ENCODE measurements at regions not wholly inside any gene's neighbourhood (a gene's known extent, or its start where the extent isn't known, plus 50 kb on each side); places are given as distances from the start of the nearest gene placed in this dataset.
"Not testable (repeated sequence)": the region's sequence is repeated elsewhere in the genome, so short reads cannot be mapped to it uniquely, and the experiment has no call there.

- no peaks in the 10 kb centered on the region for H3K9me3 ChIP-seq (ENCODE audit: control insufficient read depth in 2 of 2, insufficient read depth in 1 of 2, low read length in 1 of 2)
- H3K36me3 ChIP-seq (ENCODE audit: control insufficient read depth in 2 of 2, insufficient read depth in 2 of 2, low read length in 1 of 2) = no peaks in the 10 kb centered on the region
- H3K4me3 ChIP-seq (ENCODE audit: low read length in 2 of 2) = no peak overlapping the region
- H3K27ac ChIP-seq (ENCODE audit: low read depth in 1 of 2, low read length in 1 of 2) = no peak overlapping the region
- 90% methylated on average over 3 of the region's 3 CpGs for WGBS
- no peaks in the 10 kb centered on the region for H3K4me1 ChIP-seq (ENCODE audit: control insufficient read depth in 2 of 2, insufficient read depth in 2 of 2, low read length in 2 of 2)
- no peaks in the 10 kb centered on the region for H3K27me3 ChIP-seq (ENCODE audit: control insufficient read depth in 2 of 2, insufficient read depth in 1 of 2, low read length in 1 of 2)
- DNase-seq (ENCODE audit: low read depth in 6 of 9, low spot score in 9 of 9) = no peak
Observed at GRCh38 chrY:8011515-8011914, 1100.0 kb upstream of the AMELY start.

- Histone ChIP-seq H3K4me3 (ENCODE audit: low read length in 2 of 2) (no peak overlapping the region), H3K27me3 (ENCODE audit: control insufficient read depth in 2 of 2, insufficient read depth in 1 of 2, low read length in 1 of 2) (no peaks in the 10 kb centered on the region), H3K4me1 (ENCODE audit: control insufficient read depth in 2 of 2, insufficient read depth in 2 of 2, low read length in 2 of 2) (no peaks in the 10 kb centered on the region), H3K9me3 (ENCODE audit: control insufficient read depth in 2 of 2, insufficient read depth in 1 of 2, low read length in 1 of 2) (no peaks in the 10 kb centered on the region), H3K27ac (ENCODE audit: low read depth in 1 of 2, low read length in 1 of 2) (no peak overlapping the region), H3K36me3 (ENCODE audit: control insufficient read depth in 2 of 2, insufficient read depth in 2 of 2, low read length in 1 of 2) (no peaks in the 10 kb centered on the region)
- 86% methylated on average over 3 of the region's 3 CpGs for WGBS
- no peak for DNase-seq (ENCODE audit: low read depth in 6 of 9, low spot score in 9 of 9)
Observed at GRCh38 chrY:8004196-8004595, 1092.6 kb upstream of the AMELY start.

GRCh38 chrY:7996726-7997125, 1085.2 kb upstream of the AMELY start:
- Histone ChIP-seq H3K4me3 (ENCODE audit: low read length in 2 of 2) (no peak overlapping the region), H3K36me3 (ENCODE audit: control insufficient read depth in 2 of 2, insufficient read depth in 2 of 2, low read length in 1 of 2) (no peaks in the 10 kb centered on the region), H3K4me1 (ENCODE audit: control insufficient read depth in 2 of 2, insufficient read depth in 2 of 2, low read length in 2 of 2) (no peaks in the 10 kb centered on the region), H3K27ac (ENCODE audit: low read depth in 1 of 2, low read length in 1 of 2) (no peak overlapping the region), H3K27me3 (ENCODE audit: control insufficient read depth in 2 of 2, insufficient read depth in 1 of 2, low read length in 1 of 2) (no peaks in the 10 kb centered on the region), H3K9me3 (ENCODE audit: control insufficient read depth in 2 of 2, insufficient read depth in 1 of 2, low read length in 1 of 2) (no peaks in the 10 kb centered on the region)
- DNase-seq (ENCODE audit: low read depth in 6 of 9, low spot score in 9 of 9) = no peak
- 42% methylated on average over 2 of the region's 2 CpGs for WGBS

- DNase-seq (ENCODE audit: low read depth in 6 of 9, low spot score in 9 of 9); H3K27me3 ChIP-seq (ENCODE audit: control insufficient read depth in 2 of 2, insufficient read depth in 1 of 2, low read length in 1 of 2); H3K9me3 ChIP-seq (ENCODE audit: control insufficient read depth in 2 of 2, insufficient read depth in 1 of 2, low read length in 1 of 2); H3K36me3 ChIP-seq (ENCODE audit: control insufficient read depth in 2 of 2, insufficient read depth in 2 of 2, low read length in 1 of 2); H3K4me1 ChIP-seq (ENCODE audit: control insufficient read depth in 2 of 2, insufficient read depth in 2 of 2, low read length in 2 of 2); H3K27ac ChIP-seq (ENCODE audit: low read depth in 1 of 2, low read length in 1 of 2); H3K4me3 ChIP-seq (ENCODE audit: low read length in 2 of 2): not testable (repeated sequence)
- WGBS = 93% methylated on average over 2 of the region's 2 CpGs
Observed at GRCh38 chrY:7994781-7995180, 1083.2 kb upstream of the AMELY start.

- no peaks in the 10 kb centered on the region for H3K9me3 ChIP-seq (ENCODE audit: control insufficient read depth in 2 of 2, insufficient read depth in 1 of 2, low read length in 1 of 2)
- WGBS = 76% methylated on average over 1 of the region's 1 CpG
- H3K4me3 ChIP-seq (ENCODE audit: low read length in 2 of 2) = no peak overlapping the region
- no peak for DNase-seq (ENCODE audit: low read depth in 6 of 9, low spot score in 9 of 9)
- H3K27ac ChIP-seq (ENCODE audit: low read depth in 1 of 2, low read length in 1 of 2) = no peak overlapping the region
- H3K27me3 ChIP-seq (ENCODE audit: control insufficient read depth in 2 of 2, insufficient read depth in 1 of 2, low read length in 1 of 2) = no peaks in the 10 kb centered on the region
- no peaks in the 10 kb centered on the region for H3K36me3 ChIP-seq (ENCODE audit: control insufficient read depth in 2 of 2, insufficient read depth in 2 of 2, low read length in 1 of 2)
- H3K4me1 ChIP-seq (ENCODE audit: control insufficient read depth in 2 of 2, insufficient read depth in 2 of 2, low read length in 2 of 2) = no peaks in the 10 kb centered on the region
Observed at GRCh38 chrY:7979770-7980169, 1068.2 kb upstream of the AMELY start.

DNA sequence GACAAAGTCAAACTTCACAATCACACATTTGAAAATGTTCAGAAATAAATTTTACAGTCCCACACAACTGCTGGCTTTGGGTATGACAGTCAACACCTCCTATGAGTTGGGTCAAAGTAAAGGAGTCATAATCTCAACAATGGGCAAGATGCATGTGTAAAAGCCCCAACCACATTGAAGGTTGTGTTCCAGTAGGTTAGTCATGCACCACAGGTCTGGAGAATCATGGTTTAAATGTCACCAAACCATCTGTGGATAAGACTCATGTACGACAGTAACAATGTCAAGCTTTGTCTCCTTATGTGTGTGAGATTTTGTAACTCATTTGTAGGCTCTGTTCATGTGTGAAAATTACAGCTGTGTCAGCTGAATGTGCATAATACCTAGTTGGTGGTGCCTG, 1065.7 kb upstream of the AMELY start:
- no peak overlapping the region for H3K27ac ChIP-seq (ENCODE audit: low read depth in 1 of 2, low read length in 1 of 2)
- WGBS = 62% methylated on average over 1 of the region's 1 CpG
- no peaks in the 10 kb centered on the region for H3K9me3 ChIP-seq (ENCODE audit: control insufficient read depth in 2 of 2, insufficient read depth in 1 of 2, low read length in 1 of 2)
- H3K36me3 ChIP-seq (ENCODE audit: control insufficient read depth in 2 of 2, insufficient read depth in 2 of 2, low read length in 1 of 2) = no peaks in the 10 kb centered on the region
- no peaks in the 10 kb centered on the region for H3K27me3 ChIP-seq (ENCODE audit: control insufficient read depth in 2 of 2, insufficient read depth in 1 of 2, low read length in 1 of 2)
- H3K4me1 ChIP-seq (ENCODE audit: control insufficient read depth in 2 of 2, insufficient read depth in 2 of 2, low read length in 2 of 2) = no peaks in the 10 kb centered on the region
- no peak for DNase-seq (ENCODE audit: low read depth in 6 of 9, low spot score in 9 of 9)
- no peak overlapping the region for H3K4me3 ChIP-seq (ENCODE audit: low read length in 2 of 2)

DNA sequence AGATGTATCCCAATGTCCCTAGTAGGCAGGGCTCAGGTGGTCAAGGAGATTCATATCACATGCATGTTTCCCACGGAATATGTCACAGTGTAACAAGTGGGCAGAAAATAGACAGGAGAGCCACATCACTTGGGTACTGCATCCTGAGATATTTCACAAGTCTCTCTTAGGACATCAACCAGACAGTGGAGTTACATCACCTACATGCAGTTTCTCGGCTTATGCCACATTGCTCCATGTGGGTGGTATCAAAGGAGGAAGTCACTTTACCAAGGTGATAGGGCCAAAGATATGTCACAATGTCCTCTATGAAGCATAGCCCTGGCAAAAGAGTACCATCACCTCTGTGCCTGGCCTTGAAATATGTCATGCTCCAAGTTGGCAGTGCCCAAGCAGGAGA, 1056.7 kb upstream of the AMELY start:
- H3K27me3 ChIP-seq (ENCODE audit: control insufficient read depth in 2 of 2, insufficient read depth in 1 of 2, low read length in 1 of 2) = no peaks in the 10 kb centered on the region
- WGBS = 92% methylated on average over 2 of the region's 2 CpGs
- H3K36me3 ChIP-seq (ENCODE audit: control insufficient read depth in 2 of 2, insufficient read depth in 2 of 2, low read length in 1 of 2) = no peaks in the 10 kb centered on the region
- no peak for DNase-seq (ENCODE audit: low read depth in 6 of 9, low spot score in 9 of 9)
- H3K27ac ChIP-seq (ENCODE audit: low read depth in 1 of 2, low read length in 1 of 2) = no peak overlapping the region
- no peaks in the 10 kb centered on the region for H3K4me1 ChIP-seq (ENCODE audit: control insufficient read depth in 2 of 2, insufficient read depth in 2 of 2, low read length in 2 of 2)
- H3K9me3 ChIP-seq (ENCODE audit: control insufficient read depth in 2 of 2, insufficient read depth in 1 of 2, low read length in 1 of 2) = no peaks in the 10 kb centered on the region
- H3K4me3 ChIP-seq (ENCODE audit: low read length in 2 of 2) = no peak overlapping the region

- no peaks in the 10 kb centered on the region for H3K9me3 ChIP-seq (ENCODE audit: control insufficient read depth in 2 of 2, insufficient read depth in 1 of 2, low read length in 1 of 2)
- WGBS = 96% methylated on average over 2 of the region's 2 CpGs
- no peak overlapping the region for H3K27ac ChIP-seq (ENCODE audit: low read depth in 1 of 2, low read length in 1 of 2)
- H3K4me1 ChIP-seq (ENCODE audit: control insufficient read depth in 2 of 2, insufficient read depth in 2 of 2, low read length in 2 of 2) = no peaks in the 10 kb centered on the region
- DNase-seq (ENCODE audit: low read depth in 6 of 9, low spot score in 9 of 9) = no peak
- H3K36me3 ChIP-seq (ENCODE audit: control insufficient read depth in 2 of 2, insufficient read depth in 2 of 2, low read length in 1 of 2) = no peaks in the 10 kb centered on the region
- H3K27me3 ChIP-seq (ENCODE audit: control insufficient read depth in 2 of 2, insufficient read depth in 1 of 2, low read length in 1 of 2) = no peaks in the 10 kb centered on the region
- no peak overlapping the region for H3K4me3 ChIP-seq (ENCODE audit: low read length in 2 of 2)
Observed at GRCh38 chrY:7966916-7967315, 1055.4 kb upstream of the AMELY start.

DNA sequence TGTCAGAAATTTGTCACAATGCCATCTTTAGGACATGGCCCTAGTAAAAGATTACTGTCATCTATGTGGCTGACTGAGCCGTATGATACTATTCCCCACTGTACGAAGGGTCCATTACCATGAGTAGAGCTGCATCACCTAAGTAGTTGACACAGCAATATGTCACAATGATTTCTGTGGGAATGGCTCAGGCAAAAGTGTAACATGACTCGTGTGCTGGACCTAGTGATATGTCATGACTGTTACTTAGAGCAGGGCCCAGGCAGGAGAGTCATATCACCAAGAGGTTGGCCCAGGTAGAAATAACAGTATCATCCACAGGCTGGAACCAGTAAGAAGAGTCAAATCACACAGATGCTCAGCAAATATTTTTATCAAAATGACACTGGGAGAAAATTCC, 1051.8 kb upstream of the AMELY start:
- no peaks in the 10 kb centered on the region for H3K27me3 ChIP-seq (ENCODE audit: control insufficient read depth in 2 of 2, insufficient read depth in 1 of 2, low read length in 1 of 2)
- WGBS = 80% methylated on average over 3 of the region's 3 CpGs
- DNase-seq (ENCODE audit: low read depth in 6 of 9, low spot score in 9 of 9) = no peak
- no peaks in the 10 kb centered on the region for H3K9me3 ChIP-seq (ENCODE audit: control insufficient read depth in 2 of 2, insufficient read depth in 1 of 2, low read length in 1 of 2)
- no peaks in the 10 kb centered on the region for H3K4me1 ChIP-seq (ENCODE audit: control insufficient read depth in 2 of 2, insufficient read depth in 2 of 2, low read length in 2 of 2)
- no peaks in the 10 kb centered on the region for H3K36me3 ChIP-seq (ENCODE audit: control insufficient read depth in 2 of 2, insufficient read depth in 2 of 2, low read length in 1 of 2)
- H3K4me3 ChIP-seq (ENCODE audit: low read length in 2 of 2) = no peak overlapping the region
- H3K27ac ChIP-seq (ENCODE audit: low read depth in 1 of 2, low read length in 1 of 2) = no peak overlapping the region

GRCh38 chrY:7962350-7962749, 1050.8 kb upstream of the AMELY start:
- Histone ChIP-seq H3K4me1 (ENCODE audit: control insufficient read depth in 2 of 2, insufficient read depth in 2 of 2, low read length in 2 of 2) (no peaks in the 10 kb centered on the region), H3K27me3 (ENCODE audit: control insufficient read depth in 2 of 2, insufficient read depth in 1 of 2, low read length in 1 of 2) (no peaks in the 10 kb centered on the region), H3K36me3 (ENCODE audit: control insufficient read depth in 2 of 2, insufficient read depth in 2 of 2, low read length in 1 of 2) (no peaks in the 10 kb centered on the region), H3K27ac (ENCODE audit: low read depth in 1 of 2, low read length in 1 of 2) (no peak overlapping the region), H3K9me3 (ENCODE audit: control insufficient read depth in 2 of 2, insufficient read depth in 1 of 2, low read length in 1 of 2) (no peaks in the 10 kb centered on the region), H3K4me3 (ENCODE audit: low read length in 2 of 2) (no peak overlapping the region)
- WGBS = 97% methylated on average over 1 of the region's 1 CpG
- DNase-seq (ENCODE audit: low read depth in 6 of 9, low spot score in 9 of 9) = no peak
